DOHH2 (cell line): ENCODE measurements at regions not wholly inside any gene's neighbourhood (a gene's known extent, or its start where the extent isn't known, plus 50 kb on each side); places are given as distances from the start of the nearest gene placed in this dataset.

Source experiments
- H3F3A ChIP-seq: fragments of 200-600 bp; sonication (generic), shearing (Covaris generic); 2 replicates; pipeline ENCODE4 v1.6.0; 2016; ENCODE audit warnings: antibody characterized with exemption, mild to moderate bottlenecking; ENCODE audit not compliant: control insufficient read depth, insufficient read depth
- H3K27ac ChIP-seq: fragments of 200-600 bp; sonication (generic); 2 replicates; pipeline ENCODE4 v1.5.1; 2014; ENCODE audit warnings: low read depth, mild to moderate bottlenecking, low read length, moderate library complexity
- H3K27me3 ChIP-seq: fragments of 200-600 bp; sonication (generic); 2 replicates; pipeline ENCODE4 v1.6.1; 2014; ENCODE audit warnings: mild to moderate bottlenecking, low read length, mixed read lengths; ENCODE audit not compliant: control insufficient read depth
- H3K36me3 ChIP-seq: fragments of 200-600 bp; sonication (generic); 2 replicates; pipeline ENCODE4 v1.6.1; 2014; ENCODE audit warnings: mild to moderate bottlenecking, low read length, moderate library complexity, mixed read lengths; ENCODE audit not compliant: control insufficient read depth
- H3K4me1 ChIP-seq: fragments of 200-600 bp; sonication (generic); 2 replicates; pipeline ENCODE4 v1.6.1; 2014; ENCODE audit warnings: mild to moderate bottlenecking, low read length, mixed read lengths; ENCODE audit not compliant: control insufficient read depth
- H3K4me2 ChIP-seq: fragments of 200-600 bp; sonication (generic); 2 replicates; pipeline ENCODE4 v1.6.0; 2014; ENCODE audit warnings: mild to moderate bottlenecking, low read length, moderate library complexity
- H3K4me3 ChIP-seq: fragments of 200-600 bp; sonication (generic); 2 replicates; pipeline ENCODE4 v1.5.1; 2014; ENCODE audit warnings: mild to moderate bottlenecking, low read length, mixed read lengths
- H3K79me2 ChIP-seq: fragments of 200-600 bp; sonication (generic); 2 replicates; pipeline ENCODE4 v1.6.1; 2014; ENCODE audit warnings: mild to moderate bottlenecking, low read length, mixed read lengths; ENCODE audit not compliant: control insufficient read depth
- H3K9me2 ChIP-seq: fragments of 200-600 bp; sonication (generic); replicated peaks from 2 replicates; pipeline ENCODE4 v1.6.1; 2014; ENCODE audit warnings: mild to moderate bottlenecking, low read length, mixed read lengths; ENCODE audit not compliant: control insufficient read depth
- H3K9me3 ChIP-seq: fragments of 200-600 bp; sonication (generic); 2 replicates; pipeline ENCODE4 v1.6.1; 2014; ENCODE audit warnings: antibody characterized with exemption, low read length, mixed read lengths; ENCODE audit not compliant: control insufficient read depth, insufficient read depth
- H4K20me1 ChIP-seq: fragments of 200-600 bp; sonication (generic); 2 replicates; pipeline ENCODE4 v1.6.0; 2014; ENCODE audit warnings: low read depth, mild to moderate bottlenecking, antibody characterized with exemption, low read length, moderate library complexity; ENCODE audit not compliant: control insufficient read depth, insufficient read depth
- CTCF ChIP-seq: fragments of 200-600 bp; sonication (generic); IDR thresholded peaks from one replicate; pipeline ENCODE4 v1.5.1; 2014; ENCODE audit warnings: antibody characterized with exemption, mild to moderate bottlenecking, low read depth, low read length; ENCODE audit not compliant: poor library complexity, severe bottlenecking
- EZH2phosphoT487 ChIP-seq: fragments of 200-600 bp; sonication (generic); IDR thresholded peaks from 2 replicates; pipeline ENCODE4 v1.6.1; 2017; ENCODE audit warnings: borderline replicate concordance, mild to moderate bottlenecking, antibody characterized with exemption, low read length, moderate library complexity, mixed read lengths

DNA sequence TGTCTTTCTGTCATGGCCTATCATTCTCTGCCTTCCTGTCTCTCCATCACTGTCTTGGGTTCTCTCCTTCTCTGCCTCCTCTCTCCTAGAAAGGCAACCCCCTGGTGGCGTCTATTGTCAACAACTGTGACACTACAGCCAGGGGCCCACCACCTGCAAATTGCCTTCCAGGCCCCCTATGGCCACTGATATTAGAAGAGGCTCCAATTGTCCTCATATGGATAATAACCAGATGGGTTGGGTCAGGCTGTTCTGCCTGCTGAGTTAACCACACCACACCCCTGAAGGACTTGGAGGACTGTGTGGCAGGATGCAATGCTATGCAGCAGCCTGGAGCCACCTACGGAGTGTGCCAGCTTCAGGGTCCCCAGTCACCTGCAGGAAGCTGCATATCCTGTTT is 665.0 kb downstream of the NTRK3 start:
- TF ChIP-seq EZH2phosphoT487 (no peak), CTCF (no peak)
- no peak overlapping the region for H3K27ac ChIP-seq
- no peaks in the 10 kb centered on the region for H3K79me2 ChIP-seq
- no peaks in the 10 kb centered on the region for H3F3A ChIP-seq
- no peaks in the 10 kb centered on the region for H4K20me1 ChIP-seq
- H3K36me3 ChIP-seq = no peaks in the 10 kb centered on the region
- H3K4me2 ChIP-seq = no peak overlapping the region
- no peaks in the 10 kb centered on the region for H3K9me3 ChIP-seq
- no peaks in the 10 kb centered on the region for H3K9me2 ChIP-seq
- no peak overlapping the region for H3K4me3 ChIP-seq
- no peaks in the 10 kb centered on the region for H3K4me1 ChIP-seq
- no peaks in the 10 kb centered on the region for H3K27me3 ChIP-seq

DNA sequence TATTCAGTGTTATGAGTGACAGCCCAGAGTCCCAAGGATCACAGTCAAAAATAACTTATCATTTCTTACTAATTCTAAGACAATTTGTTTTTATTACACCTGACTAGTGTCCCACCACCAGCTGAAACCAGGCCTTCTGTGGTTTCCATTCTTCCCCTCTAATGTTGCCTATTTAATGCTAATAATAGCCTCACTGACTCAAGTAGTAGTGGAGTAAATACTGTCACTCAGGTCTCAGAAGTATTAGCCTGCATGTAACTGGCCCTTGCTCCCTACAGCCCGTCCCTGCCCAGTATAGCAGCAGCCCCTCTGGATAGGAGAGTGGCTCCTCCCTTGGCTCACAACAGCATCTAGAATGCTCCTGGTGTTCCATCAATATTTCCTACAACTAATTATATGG is 665.5 kb downstream of the NTRK3 start:
- H3K4me3 ChIP-seq = no peak overlapping the region
- H3K9me2 ChIP-seq = no peaks in the 10 kb centered on the region
- H3K9me3 ChIP-seq = no peaks in the 10 kb centered on the region
- no peaks in the 10 kb centered on the region for H4K20me1 ChIP-seq
- no peaks in the 10 kb centered on the region for H3K27me3 ChIP-seq
- H3K79me2 ChIP-seq = no peaks in the 10 kb centered on the region
- H3K36me3 ChIP-seq = no peaks in the 10 kb centered on the region
- H3K4me2 ChIP-seq = no peak overlapping the region
- H3K4me1 ChIP-seq = no peaks in the 10 kb centered on the region
- no peak overlapping the region for H3K27ac ChIP-seq
- no peaks in the 10 kb centered on the region for H3F3A ChIP-seq
- no peak for TF ChIP-seq EZH2phosphoT487
- no peak for TF ChIP-seq CTCF

GRCh38 chr15:87589134-87589533 is 667.4 kb downstream of the NTRK3 start:
- Histone ChIP-seq H3K9me3 (no peaks in the 10 kb centered on the region), H3K9me2 (no peaks in the 10 kb centered on the region), H3K79me2 (no peaks in the 10 kb centered on the region), H4K20me1 (no peaks in the 10 kb centered on the region), H3K4me2 (no peak overlapping the region), H3K4me3 (no peak overlapping the region), H3K36me3 (no peaks in the 10 kb centered on the region), H3K4me1 (no peaks in the 10 kb centered on the region), H3K27ac (no peak overlapping the region), H3K27me3 (no peaks in the 10 kb centered on the region), H3F3A (no peaks in the 10 kb centered on the region)
- no peak for TF ChIP-seq CTCF
- no peak for TF ChIP-seq EZH2phosphoT487

DNA sequence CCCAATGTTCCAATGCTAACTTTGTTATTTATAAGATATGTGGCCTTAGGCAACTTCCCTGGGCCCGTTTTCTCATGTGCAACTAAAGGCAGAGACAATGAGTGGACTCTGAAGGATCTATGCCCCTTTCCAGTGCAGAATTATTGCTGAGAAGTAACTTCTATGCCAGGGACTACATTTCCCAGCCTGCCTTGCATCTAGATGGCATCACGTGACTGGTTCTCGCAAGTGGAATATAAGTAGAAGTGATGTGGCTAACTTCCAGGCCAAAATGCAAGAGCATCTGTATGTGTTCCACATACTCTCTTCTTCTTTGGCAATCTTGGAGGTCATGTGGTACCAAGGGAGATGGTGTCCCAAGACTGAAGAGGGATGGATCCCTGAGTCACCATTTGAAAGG is 674.4 kb downstream of the NTRK3 start:
- Histone ChIP-seq H3K27me3 (no peaks in the 10 kb centered on the region), H4K20me1 (no peaks in the 10 kb centered on the region), H3K9me3 (no peaks in the 10 kb centered on the region), H3K36me3 (no peaks in the 10 kb centered on the region), H3K79me2 (no peaks in the 10 kb centered on the region), H3K9me2 (no peaks in the 10 kb centered on the region), H3K27ac (no peak overlapping the region), H3K4me1 (no peaks in the 10 kb centered on the region), H3K4me2 (no peak overlapping the region), H3F3A (no peaks in the 10 kb centered on the region), H3K4me3 (no peak overlapping the region)
- no peak for TF ChIP-seq EZH2phosphoT487
- TF ChIP-seq CTCF = no peak
